Mesothelial cell of epicardium (in vitro differentiated cells): ENCODE measurements at regions not wholly inside any gene's neighbourhood (a gene's known extent, or its start where the extent isn't known, plus 50 kb on each side); places are given as distances from the start of the nearest gene placed in this dataset.

Source experiments
- DNase-seq, 2 experiments: peaks; one replicate each; pipeline ENCODE4 v3.0.0; 2021; ENCODE audit warnings: low spot score in 2 of 2; ENCODE audit not compliant: unreplicated experiment in 2 of 2
- H3K27ac Mint-ChIP-seq: 2 replicates; pipeline ENCODE4 v1.8.0; 2021; ENCODE audit warnings: mixed read lengths
- H3K27me3 Mint-ChIP-seq: 2 replicates; pipeline ENCODE4 v1.8.0; 2021; ENCODE audit warnings: low read depth, mixed read lengths
- H3K36me3 Mint-ChIP-seq: 2 replicates; pipeline ENCODE4 v1.8.0; 2021; ENCODE audit warnings: mixed read lengths
- H3K4me1 Mint-ChIP-seq: 2 replicates; pipeline ENCODE4 v1.8.0; 2021; ENCODE audit warnings: mixed read lengths
- H3K4me3 Mint-ChIP-seq: 2 replicates; pipeline ENCODE4 v1.8.0; 2021; ENCODE audit warnings: mild to moderate bottlenecking, moderate library complexity, mixed read lengths
- H3K9me3 Mint-ChIP-seq: 2 replicates; pipeline ENCODE4 v1.8.0; 2021; ENCODE audit warnings: mixed read lengths
- CTCF ChIP-seq: fragments of 200-600 bp; sonication (generic); IDR thresholded peaks from one replicate; pipeline ENCODE4 v1.5.0; 2021; ENCODE audit warnings: antibody characterized with exemption; ENCODE audit not compliant: unreplicated experiment

GRCh38 chr12:58995666-58996363, 75.5 kb upstream of the LRIG3 start:
- Mint-ChIP-seq H3K4me3 (no peak overlapping the region), H3K4me1 (no peaks in the 10 kb centered on the region), H3K9me3 (peaks cover 3% of the 10 kb centered on the region), H3K36me3 (no peaks in the 10 kb centered on the region), H3K27ac (no peak overlapping the region), H3K27me3 (no peaks in the 10 kb centered on the region)
- TF ChIP-seq CTCF = no peak
- DNase-seq = no peak

GRCh38 chr12:58988643-58989344, 68.5 kb upstream of the LRIG3 start:
- Mint-ChIP-seq H3K27me3 (peaks cover 8% of the 10 kb centered on the region), H3K4me1 (no peaks in the 10 kb centered on the region), H3K36me3 (peaks cover 2% of the 10 kb centered on the region), H3K27ac (no peak overlapping the region), H3K9me3 (peaks cover 23% of the 10 kb centered on the region), H3K4me3 (no peak overlapping the region)
- TF ChIP-seq CTCF = no peak
- no peak for DNase-seq

GRCh38 chr12:58981961-58982360, 61.7 kb upstream of the LRIG3 start:
- no peaks in the 10 kb centered on the region for H3K4me1 Mint-ChIP-seq
- DNase-seq = no peak
- H3K27ac Mint-ChIP-seq = no peak overlapping the region
- peaks cover 2% of the 10 kb centered on the region for H3K9me3 Mint-ChIP-seq
- peaks cover 10% of the 10 kb centered on the region for H3K27me3 Mint-ChIP-seq
- no peaks in the 10 kb centered on the region for H3K36me3 Mint-ChIP-seq
- no peak overlapping the region for H3K4me3 Mint-ChIP-seq
- TF ChIP-seq CTCF = no peak

DNA sequence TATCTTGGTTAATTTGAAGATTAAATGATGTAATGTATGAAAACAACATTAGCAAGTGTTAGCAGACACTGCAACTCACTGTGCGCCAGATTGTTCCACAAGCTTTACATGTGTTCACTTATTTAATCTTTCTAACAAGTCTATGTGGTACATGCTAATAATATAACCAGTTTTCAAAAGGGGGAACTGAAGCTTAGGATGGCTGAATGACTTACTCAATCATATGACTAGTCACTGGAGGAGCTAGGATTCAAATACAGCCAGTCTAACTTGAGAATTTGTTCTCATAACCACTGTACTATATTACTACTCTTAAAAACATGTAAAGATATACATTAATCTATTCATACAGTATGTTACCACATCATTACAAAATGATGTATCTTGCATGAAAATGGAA, 60.5 kb upstream of the LRIG3 start:
- DNase-seq = no peak
- Mint-ChIP-seq H3K27ac (no peak overlapping the region), H3K27me3 (peaks cover 10% of the 10 kb centered on the region), H3K4me1 (no peaks in the 10 kb centered on the region), H3K9me3 (no peaks in the 10 kb centered on the region), H3K4me3 (no peak overlapping the region), H3K36me3 (no peaks in the 10 kb centered on the region)
- TF ChIP-seq CTCF = no peak

DNA sequence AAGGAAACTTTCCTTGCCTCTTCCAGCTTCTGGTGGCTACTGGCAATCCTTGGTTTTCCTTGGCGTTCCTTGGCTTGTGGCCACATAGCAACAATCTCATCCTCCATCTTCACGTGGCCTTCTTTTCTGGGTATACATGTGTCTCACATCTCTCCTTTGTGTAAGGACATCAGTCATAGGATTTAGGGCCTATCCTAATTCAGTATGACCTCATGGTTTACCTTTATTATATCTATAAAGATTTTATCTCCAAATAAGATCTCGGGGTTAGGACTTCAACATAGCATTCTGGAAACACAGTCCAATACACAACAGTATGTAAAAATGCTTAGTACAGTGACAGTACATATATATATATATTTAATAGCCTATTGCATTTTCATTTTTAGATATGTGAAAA, 58.4 kb upstream of the LRIG3 start:
- H3K4me1 Mint-ChIP-seq = no peaks in the 10 kb centered on the region
- no peak overlapping the region for H3K27ac Mint-ChIP-seq
- no peak for DNase-seq
- no peak for TF ChIP-seq CTCF
- H3K4me3 Mint-ChIP-seq = no peak overlapping the region
- H3K27me3 Mint-ChIP-seq = peaks cover 2% of the 10 kb centered on the region
- H3K36me3 Mint-ChIP-seq = no peaks in the 10 kb centered on the region
- no peaks in the 10 kb centered on the region for H3K9me3 Mint-ChIP-seq
